Ovary (tissue), 3 donors: ENCODE measurements at regions not wholly inside any gene's neighbourhood (a gene's known extent, or its start where the extent isn't known, plus 50 kb on each side); places are given as distances from the start of the nearest gene placed in this dataset.

Experiments used
- CTCF ChIP-seq, 3 donors: fragments of 450-650 bp in 2 of 3; fragments of 200-600 bp in 1 of 3; IDR thresholded peaks; one replicate each; pipeline versions ENCODE4 v1.5.1 to v1.8.0; 2016 to 2022; ENCODE audit warnings: antibody characterized with exemption in 3 of 3, mild to moderate bottlenecking in 1 of 3
- POLR2A ChIP-seq: fragments of 450-650 bp; IDR thresholded peaks from one replicate; pipeline ENCODE4 v1.6.1; 2017; ENCODE audit warnings: antibody characterized with exemption, mild to moderate bottlenecking, moderate library complexity
- donor health status: DM: no; HTN: no; CAD: no.

GRCh38 chr7:79790656-79791262, 337.3 kb upstream of the MAGI2 start:
- TF ChIP-seq POLR2A: no peak
- no peak for TF ChIP-seq CTCF (IDR thresholded peaks at IDR 0.05)
